K562 (cell line): ENCODE measurements at regions not wholly inside any gene's neighbourhood (a gene's known extent, or its start where the extent isn't known, plus 50 kb on each side); places are given as distances from the start of the nearest gene placed in this dataset.

Experiments used
- CBX5 ChIP-seq: IDR thresholded peaks from 2 replicates; pipeline ENCODE4 v1.6.1; 2014; ENCODE audit warnings: low read depth, borderline replicate concordance
- CHCHD3 ChIP-seq: fragments of 250-450 bp; sonication (Bioruptor Pico); IDR thresholded peaks from 2 replicates; pipeline ENCODE4 v2.1.2; 2022; ENCODE audit warnings: mild to moderate bottlenecking
- CTCF ChIP-seq, 3 experiments: IDR thresholded peaks in 2 of 3; conservative IDR thresholded peaks in 1 of 3; 2 replicates each; pipeline ENCODE4 v1.5.1; 2011 to 2012; ENCODE audit warnings: low read length in 3 of 3, mild to moderate bottlenecking in 3 of 3, control low read depth in 2 of 3, improper control_type of control experiment in 1 of 3, inconsistent platforms in 1 of 3, low read depth in 1 of 3, mixed read lengths in 1 of 3, moderate library complexity in 1 of 3; ENCODE audit not compliant: insufficient read depth in 2 of 3
- ETV6 ChIP-seq, 3 experiments: fragments of 150-350 bp in 1 of 3; sonication (generic) in 1 of 3; formaldehyde crosslinking in 1 of 3; IDR thresholded peaks; 2 replicates each; pipeline versions ENCODE4 v1.6.1 to v1.8.0; 2014 to 2022; ENCODE audit warnings: borderline replicate concordance in 2 of 3, low read depth in 2 of 3, antibody characterized with exemption in 1 of 3, low read length in 1 of 3, mild to moderate bottlenecking in 1 of 3, missing genetic modification reagents in 1 of 3
- MAX ChIP-seq: sonication (generic); formaldehyde crosslinking; IDR thresholded peaks from 2 replicates; pipeline ENCODE4 v1.9.0; 2022; ENCODE audit warnings: mild to moderate bottlenecking, missing genetic modification reagents
- NFIC ChIP-seq: fragments of 450-650 bp; IDR thresholded peaks from 2 replicates; pipeline ENCODE4 v1.6.1; 2017; ENCODE audit warnings: mild to moderate bottlenecking, inconsistent platforms
- POLR2AphosphoS5 ChIP-seq: IDR thresholded peaks from 2 replicates; pipeline ENCODE4 v1.6.1; 2011; ENCODE audit warnings: mild to moderate bottlenecking, low read depth, low read length, moderate library complexity; ENCODE audit not compliant: control insufficient read depth, insufficient read depth
- SPI1 ChIP-seq: IDR thresholded peaks from 2 replicates; pipeline ENCODE4 v1.6.1; 2011; ENCODE audit warnings: low read depth, low read length, control low read depth, borderline replicate concordance
- TAF1 ChIP-seq: IDR thresholded peaks from 2 replicates; pipeline ENCODE4 v1.6.1; 2011; ENCODE audit warnings: mild to moderate bottlenecking, low read length, moderate library complexity; ENCODE audit not compliant: insufficient read depth, control insufficient read depth, severe bottlenecking; ENCODE audit errors: extremely low read depth
- TF ChIP-seq, protein P1 (sequence below): IDR thresholded peaks from 2 replicates; pipeline ENCODE4 v1.6.1; 2012; ENCODE audit warnings: low read depth, low read length, improper control_type of control experiment, borderline replicate concordance
- TF ChIP-seq, protein P2 (sequence below): fragments of 450-650 bp; IDR thresholded peaks from 2 replicates; pipeline ENCODE4 v1.6.1; 2016; ENCODE audit warnings: antibody characterized with exemption
- TF ChIP-seq, protein P3 (sequence below): sonication (generic); formaldehyde crosslinking; IDR thresholded peaks from 2 replicates; pipeline ENCODE4 v1.8.1; 2023; ENCODE audit warnings: mild to moderate bottlenecking, missing genetic modification reagents, moderate library complexity

DNA sequence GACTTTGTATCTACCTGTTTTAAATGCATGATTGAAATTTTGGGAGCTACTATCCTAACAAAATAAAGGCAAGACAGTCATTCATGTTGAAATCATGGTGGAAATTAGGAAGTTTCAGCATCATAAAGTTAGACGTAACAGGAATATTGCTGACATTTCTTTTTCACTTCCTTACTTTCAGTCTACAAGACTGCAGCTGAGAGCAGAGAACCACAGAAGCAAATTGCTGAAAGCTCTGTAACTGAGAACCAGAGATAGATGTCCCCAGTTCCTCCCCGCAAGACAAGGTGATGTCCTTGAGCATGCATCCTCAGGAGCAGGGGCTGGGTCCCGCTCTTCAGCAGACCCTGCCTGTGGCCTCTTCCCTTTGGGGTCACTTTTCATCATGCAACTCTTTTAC is 466.3 kb upstream of the POM121L12 start:
- TF ChIP-seq CBX5, result no peak
- TF ChIP-seq POLR2AphosphoS5, result no peak
- TF ChIP-seq SPI1, result no peak
- TF ChIP-seq, protein P1, sequence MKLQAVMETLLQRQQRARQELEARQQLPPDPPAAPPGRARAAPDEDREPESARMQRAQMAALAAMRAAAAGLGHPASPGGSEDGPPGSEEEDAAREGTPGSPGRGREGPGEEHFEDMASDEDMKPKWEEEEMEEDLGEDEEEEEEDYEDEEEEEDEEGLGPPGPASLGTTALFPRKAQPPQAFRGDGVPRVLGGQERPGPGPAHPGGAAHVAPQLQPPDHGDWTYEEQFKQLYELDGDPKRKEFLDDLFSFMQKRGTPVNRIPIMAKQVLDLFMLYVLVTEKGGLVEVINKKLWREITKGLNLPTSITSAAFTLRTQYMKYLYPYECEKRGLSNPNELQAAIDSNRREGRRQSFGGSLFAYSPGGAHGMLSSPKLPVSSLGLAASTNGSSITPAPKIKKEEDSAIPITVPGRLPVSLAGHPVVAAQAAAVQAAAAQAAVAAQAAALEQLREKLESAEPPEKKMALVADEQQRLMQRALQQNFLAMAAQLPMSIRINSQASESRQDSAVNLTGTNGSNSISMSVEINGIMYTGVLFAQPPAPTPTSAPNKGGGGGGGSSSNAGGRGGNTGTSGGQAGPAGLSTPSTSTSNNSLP, result no peak
- TF ChIP-seq NFIC, result no peak
- TF ChIP-seq, protein P2, sequence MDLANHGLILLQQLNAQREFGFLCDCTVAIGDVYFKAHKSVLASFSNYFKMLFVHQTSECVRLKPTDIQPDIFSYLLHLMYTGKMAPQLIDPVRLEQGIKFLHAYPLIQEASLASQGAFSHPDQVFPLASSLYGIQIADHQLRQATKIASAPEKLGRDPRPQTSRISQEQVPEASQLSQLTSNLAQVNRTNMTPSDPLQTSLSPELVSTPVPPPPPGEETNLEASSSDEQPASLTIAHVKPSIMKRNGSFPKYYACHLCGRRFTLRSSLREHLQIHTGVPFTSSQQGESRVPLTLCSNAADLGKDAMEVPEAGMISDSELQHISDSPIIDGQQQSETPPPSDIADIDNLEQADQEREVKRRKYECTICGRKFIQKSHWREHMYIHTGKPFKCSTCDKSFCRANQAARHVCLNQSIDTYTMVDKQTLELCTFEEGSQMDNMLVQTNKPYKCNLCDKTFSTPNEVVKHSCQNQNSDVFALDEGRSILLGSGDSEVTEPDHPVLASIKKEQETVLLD, result no peak
- no peak for TF ChIP-seq MAX
- TF ChIP-seq CHCHD3 (CRISPR knock-in tag), result no peak
- no peak for TF ChIP-seq CTCF (IDR thresholded peaks at IDR 0.05 in 2 of 3, conservative IDR thresholded peaks at IDR 0.05 in 1 of 3; ENCODE audit: insufficient read depth in 2 of 3, low read depth in 1 of 3, low read length in 3 of 3)
- no peak for TF ChIP-seq ETV6 (IDR thresholded peaks at IDR 0.05; ENCODE audit: borderline replicate concordance in 1 of 2, low read depth in 2 of 2, low read length in 1 of 2)
- no peak for TF ChIP-seq ETV6 (CRISPR knock-in tag; IDR thresholded peaks at IDR 0.05; ENCODE audit: borderline replicate concordance)
- TF ChIP-seq TAF1, result no peak
- TF ChIP-seq, protein P3, sequence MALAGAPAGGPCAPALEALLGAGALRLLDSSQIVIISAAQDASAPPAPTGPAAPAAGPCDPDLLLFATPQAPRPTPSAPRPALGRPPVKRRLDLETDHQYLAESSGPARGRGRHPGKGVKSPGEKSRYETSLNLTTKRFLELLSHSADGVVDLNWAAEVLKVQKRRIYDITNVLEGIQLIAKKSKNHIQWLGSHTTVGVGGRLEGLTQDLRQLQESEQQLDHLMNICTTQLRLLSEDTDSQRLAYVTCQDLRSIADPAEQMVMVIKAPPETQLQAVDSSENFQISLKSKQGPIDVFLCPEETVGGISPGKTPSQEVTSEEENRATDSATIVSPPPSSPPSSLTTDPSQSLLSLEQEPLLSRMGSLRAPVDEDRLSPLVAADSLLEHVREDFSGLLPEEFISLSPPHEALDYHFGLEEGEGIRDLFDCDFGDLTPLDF (CRISPR knock-in tag), result no peak
